Spleen (tissue), 7 donors: ENCODE measurements at regions not wholly inside any gene's neighbourhood (a gene's known extent, or its start where the extent isn't known, plus 50 kb on each side); places are given as distances from the start of the nearest gene placed in this dataset.

ENCODE experiments used
- POLR2A ChIP-seq, 3 donors: fragments of 450-650 bp; IDR thresholded peaks; one replicate each; pipeline ENCODE4 v1.5.1; 2017; ENCODE audit warnings: antibody characterized with exemption in 3 of 3, mild to moderate bottlenecking in 1 of 3
- POLR2AphosphoS5 ChIP-seq, 3 donors: sonication (generic); formaldehyde crosslinking; IDR thresholded peaks; one replicate each; pipeline ENCODE4 v1.5.1; 2017; ENCODE audit warnings: antibody characterized with exemption in 3 of 3
- TF ChIP-seq, protein P1 (sequence below), 11 experiments: fragments of 200-600 bp in 7 of 11; fragments of 450-650 bp in 4 of 11; sonication (generic) in 4 of 11; IDR thresholded peaks in 8 of 11; conservative IDR thresholded peaks in 3 of 11; 1 replicate in 7 of 11; 2 replicates in 4 of 11; pipeline versions ENCODE4 v1.4.0 to v1.8.0; 2016 to 2021; ENCODE audit warnings: antibody characterized with exemption in 11 of 11, inconsistent platforms in 4 of 11, mild to moderate bottlenecking in 1 of 11
- donor health status: DM: no; HTN: no; CAD: no; lungs with moderate emphysema.
- donor health status: DM: no; HTN: no; CAD: no.
- donor health status: DM: no; HTN: no; CAD: no.

DNA sequence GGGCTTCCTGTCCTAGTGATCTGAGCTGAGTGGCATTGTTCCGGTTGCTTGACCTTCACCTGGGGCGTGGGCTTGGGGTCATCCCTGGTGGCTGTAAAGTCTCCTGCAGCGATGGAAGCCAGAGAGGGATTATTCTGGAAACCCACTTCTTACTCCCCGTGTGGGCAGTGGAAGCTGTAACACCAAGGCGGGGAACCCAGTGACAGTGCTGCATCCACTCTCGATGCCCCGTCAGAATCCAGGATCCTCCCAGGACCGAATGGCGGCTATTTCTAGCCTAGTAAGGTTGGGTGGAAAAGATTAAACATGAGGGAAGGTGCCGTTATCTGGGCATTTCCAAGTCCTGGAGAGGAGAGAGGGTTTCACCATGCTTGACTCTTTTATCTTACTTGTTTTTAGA is 280.6 kb downstream of the ZNF536 start:
- TF ChIP-seq, protein P1, sequence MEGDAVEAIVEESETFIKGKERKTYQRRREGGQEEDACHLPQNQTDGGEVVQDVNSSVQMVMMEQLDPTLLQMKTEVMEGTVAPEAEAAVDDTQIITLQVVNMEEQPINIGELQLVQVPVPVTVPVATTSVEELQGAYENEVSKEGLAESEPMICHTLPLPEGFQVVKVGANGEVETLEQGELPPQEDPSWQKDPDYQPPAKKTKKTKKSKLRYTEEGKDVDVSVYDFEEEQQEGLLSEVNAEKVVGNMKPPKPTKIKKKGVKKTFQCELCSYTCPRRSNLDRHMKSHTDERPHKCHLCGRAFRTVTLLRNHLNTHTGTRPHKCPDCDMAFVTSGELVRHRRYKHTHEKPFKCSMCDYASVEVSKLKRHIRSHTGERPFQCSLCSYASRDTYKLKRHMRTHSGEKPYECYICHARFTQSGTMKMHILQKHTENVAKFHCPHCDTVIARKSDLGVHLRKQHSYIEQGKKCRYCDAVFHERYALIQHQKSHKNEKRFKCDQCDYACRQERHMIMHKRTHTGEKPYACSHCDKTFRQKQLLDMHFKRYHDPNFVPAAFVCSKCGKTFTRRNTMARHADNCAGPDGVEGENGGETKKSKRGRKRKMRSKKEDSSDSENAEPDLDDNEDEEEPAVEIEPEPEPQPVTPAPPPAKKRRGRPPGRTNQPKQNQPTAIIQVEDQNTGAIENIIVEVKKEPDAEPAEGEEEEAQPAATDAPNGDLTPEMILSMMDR (IDR thresholded peaks at IDR 0.05 in 8 of 11, conservative IDR thresholded peaks at IDR 0.05 in 3 of 11) = no peak
- no peak for TF ChIP-seq POLR2A (IDR thresholded peaks at IDR 0.05)
- no peak for TF ChIP-seq POLR2AphosphoS5 (IDR thresholded peaks at IDR 0.05)
